Upper lobe of left lung (tissue), 6 donors: ENCODE measurements at regions not wholly inside any gene's neighbourhood (a gene's known extent, or its start where the extent isn't known, plus 50 kb on each side); places are given as distances from the start of the nearest gene placed in this dataset.

Experiments used
- ATAC-seq, 2 donors: fragments of 200-7000 bp; cut with Tn5 transposase; one replicate each; pipeline ENCODE4 v1.9.1; 2022; ENCODE audit warnings: mild to moderate bottlenecking in 2 of 2, moderate library complexity in 2 of 2; ENCODE audit not compliant: low FRiP score in 2 of 2
- DNase-seq, 2 donors: peaks; one replicate each; pipeline ENCODE4 v3.0.0-alpha.2; 2019 to 2020
- H3K27ac ChIP-seq, 4 donors: fragments of 200-600 bp; sonication (generic); one replicate each; pipeline ENCODE4 v1.5.1; 2016 to 2019
- H3K27me3 ChIP-seq, 4 donors: fragments of 200-600 bp; sonication (generic); one replicate each; pipeline ENCODE4 v1.5.1; 2017 to 2019
- H3K36me3 ChIP-seq, 4 donors: fragments of 200-600 bp; sonication (generic); one replicate each; pipeline ENCODE4 v1.5.1; 2016 to 2019
- H3K4me1 ChIP-seq, 4 donors: fragments of 200-600 bp; sonication (generic); one replicate each; pipeline ENCODE4 v1.5.1; 2018 to 2019
- H3K4me3 ChIP-seq, 4 donors: fragments of 200-600 bp; sonication (generic); one replicate each; pipeline ENCODE4 v1.5.1; 2017 to 2019; ENCODE audit warnings: mild to moderate bottlenecking in 2 of 4, moderate library complexity in 1 of 4
- H3K9me3 ChIP-seq, 4 donors: fragments of 200-600 bp; sonication (generic); one replicate each; pipeline ENCODE4 v1.5.1; 2018 to 2019
- CTCF ChIP-seq, 6 experiments: fragments of 450-650 bp in 4 of 6; fragments of 200-600 bp in 2 of 6; sonication (generic) in 2 of 6; IDR thresholded peaks; one replicate each; pipeline ENCODE4 v1.5.1; 2016 to 2019; ENCODE audit warnings: antibody characterized with exemption in 6 of 6
- EP300 ChIP-seq, 4 donors: sonication (generic); formaldehyde crosslinking; IDR thresholded peaks; one replicate each; pipeline ENCODE4 v1.5.1; 2017; ENCODE audit warnings: antibody characterized with exemption in 4 of 4, control low read depth in 2 of 4
- POLR2A ChIP-seq, 4 donors: fragments of 450-650 bp; IDR thresholded peaks; one replicate each; pipeline ENCODE4 v1.5.1; 2016 to 2017; ENCODE audit warnings: antibody characterized with exemption in 4 of 4, mild to moderate bottlenecking in 2 of 4
- POLR2AphosphoS5 ChIP-seq, 2 donors: sonication (generic); formaldehyde crosslinking; IDR thresholded peaks; one replicate each; pipeline ENCODE4 v1.5.1; 2017; ENCODE audit warnings: antibody characterized with exemption in 2 of 2
- WGBS, 2 donors: methylation state at CpG; one replicate each; pipeline ENCODE4 v1.1.5; 2017 to 2018; 5-methylcytosine and 5-hydroxymethylcytosine counted together
- donor health status: DM: no; HTN: no; CAD: no; lungs with moderate emphysema.
- donor health status: DM: no; HTN: yes; CAD: no; lungs with severe emphysema.

DNA sequence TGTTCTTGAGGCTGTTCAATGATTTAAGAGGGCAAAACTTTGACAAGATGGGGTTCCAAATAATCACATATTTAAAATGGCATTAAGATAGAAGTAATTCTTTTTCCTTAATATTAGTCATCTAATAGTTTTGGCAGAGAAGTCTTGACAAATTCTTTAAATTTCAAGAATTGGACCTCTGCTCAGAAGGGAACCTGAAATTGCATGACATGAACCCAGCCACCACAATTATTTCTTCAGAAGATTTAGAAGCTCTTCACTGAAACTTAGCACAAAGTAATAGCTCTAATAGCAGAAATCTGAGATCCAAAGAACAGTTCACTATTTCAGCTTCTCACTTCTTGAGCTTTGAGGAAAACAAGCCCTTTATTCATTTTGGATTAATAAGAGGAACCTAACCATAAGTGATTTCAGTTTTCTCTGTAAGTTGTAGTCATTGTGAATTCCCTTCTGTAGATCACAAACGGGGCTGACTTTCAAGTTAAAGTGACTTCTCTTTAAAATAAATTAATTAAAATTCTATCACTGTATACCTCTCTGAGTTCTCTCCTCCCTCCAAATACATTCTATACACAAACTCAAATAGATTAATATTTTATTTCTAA, 100.6 kb upstream of the ITGA4 start:
- H3K9me3 ChIP-seq, result no peaks in the 10 kb centered on the region
- DNase-seq (no peak), ATAC-seq (no peak)
- H3K4me1 ChIP-seq, result no peaks in the 10 kb centered on the region
- 71 to 72% methylated on average over 1 of the region's 1 CpG for WGBS, 2 donors
- TF ChIP-seq POLR2AphosphoS5 (IDR thresholded peaks at IDR 0.05) (no peak), CTCF (IDR thresholded peaks at IDR 0.05) (no peak), POLR2A (IDR thresholded peaks at IDR 0.05) (no peak), EP300 (IDR thresholded peaks at IDR 0.05) (no peak)
- no peak overlapping the region for H3K27ac ChIP-seq
- no peaks in the 10 kb centered on the region for H3K36me3 ChIP-seq
- no peaks in the 10 kb centered on the region for H3K27me3 ChIP-seq
- H3K4me3 ChIP-seq, result no peak overlapping the region

GRCh38 chr2:181357979-181358378, 99.2 kb upstream of the ITGA4 start:
- no peaks in the 10 kb centered on the region for H3K36me3 ChIP-seq
- peaks cover 0 to 2% (median 0%) of the 10 kb centered on the region in 4 donors for H3K4me1 ChIP-seq
- ATAC-seq, result no peak

GRCh38 chr2:181362561-181362960, 94.6 kb upstream of the ITGA4 start:
- Histone ChIP-seq H3K36me3 (no peaks in the 10 kb centered on the region), H3K9me3 (no peaks in the 10 kb centered on the region), H3K27ac (no peak overlapping the region), H3K27me3 (no peaks in the 10 kb centered on the region), H3K4me3 (no peak overlapping the region), H3K4me1 (peaks cover 0 to 3% (median 0%) of the 10 kb centered on the region in 4 donors)
- no peak for DNase-seq
- 83 to 85% methylated on average over 3 of the region's 3 CpGs for WGBS, 2 donors
- no peak for TF ChIP-seq EP300 (IDR thresholded peaks at IDR 0.05)
- no peak for TF ChIP-seq POLR2AphosphoS5 (IDR thresholded peaks at IDR 0.05)
- no peak for TF ChIP-seq CTCF (IDR thresholded peaks at IDR 0.05)
- TF ChIP-seq POLR2A (IDR thresholded peaks at IDR 0.05), result no peak
- no peak for ATAC-seq

More at GRCh38 chr2:181357979-181358378, 99.2 kb upstream of the ITGA4 start:
- H3K27ac ChIP-seq, result no peak overlapping the region
- H3K9me3 ChIP-seq, result no peaks in the 10 kb centered on the region
- no peaks in the 10 kb centered on the region for H3K27me3 ChIP-seq
- no peak for TF ChIP-seq POLR2A (IDR thresholded peaks at IDR 0.05)
- no peak for TF ChIP-seq POLR2AphosphoS5 (IDR thresholded peaks at IDR 0.05)
- no peak for TF ChIP-seq EP300 (IDR thresholded peaks at IDR 0.05)
- TF ChIP-seq CTCF (IDR thresholded peaks at IDR 0.05), result no peak
- no peak for DNase-seq
- H3K4me3 ChIP-seq, result no peak overlapping the region

- TF ChIP-seq CTCF (IDR thresholded peaks at IDR 0.05) (no peak), EP300 (IDR thresholded peaks at IDR 0.05) (no peak)
- no peak for DNase-seq
- H3K27ac ChIP-seq, result no peak overlapping the region
Observed at GRCh38 chr2:181363164-181363563, 94.0 kb upstream of the ITGA4 start.

DNA sequence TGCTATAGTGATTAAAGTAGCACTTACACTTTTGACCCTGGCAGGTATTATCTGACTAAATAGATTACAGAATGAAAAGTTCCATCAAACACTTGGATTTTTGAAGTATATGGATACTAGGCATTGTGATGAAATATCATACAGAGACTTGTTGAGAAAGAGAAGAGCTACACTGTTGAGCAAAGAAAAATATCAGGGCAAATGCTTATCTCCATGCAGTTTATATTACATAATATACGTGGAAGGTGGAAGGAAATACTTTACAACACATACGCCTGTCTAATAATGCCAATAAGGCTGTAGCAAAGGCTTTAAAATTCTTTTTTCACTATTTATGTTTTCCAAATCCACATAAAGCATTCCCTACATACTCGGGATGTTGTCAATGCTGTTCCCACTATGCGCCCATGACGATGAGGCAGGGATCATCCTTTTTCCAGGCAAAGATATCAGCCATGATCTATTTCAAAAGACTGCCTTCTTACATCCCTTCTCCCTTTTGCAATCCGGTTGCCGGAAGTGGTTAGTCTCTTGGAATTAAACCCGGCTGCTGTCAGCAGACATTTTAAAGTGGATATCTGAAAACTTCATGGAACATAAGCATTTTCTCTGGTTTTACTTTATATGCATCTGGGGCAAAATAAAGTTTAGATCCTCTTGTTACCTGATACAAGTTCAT, 92.6 kb upstream of the ITGA4 start:
- Histone ChIP-seq H3K27ac (no peak overlapping the region), H3K36me3 (no peaks in the 10 kb centered on the region), H3K4me1 (peaks cover 0 to 3% (median 0%) of the 10 kb centered on the region in 4 donors), H3K27me3 (no peaks in the 10 kb centered on the region), H3K4me3 (no peak overlapping the region), H3K9me3 (no peaks in the 10 kb centered on the region)
- TF ChIP-seq EP300 (IDR thresholded peaks at IDR 0.05) (no peak), POLR2AphosphoS5 (IDR thresholded peaks at IDR 0.05) (no peak), POLR2A (IDR thresholded peaks at IDR 0.05) (no peak), CTCF (IDR thresholded peaks at IDR 0.05) (no peak)
- ATAC-seq (no peak), DNase-seq (peak in 1 of 2 donors; percentile 22)
- 60 to 62% methylated on average over 8 of the region's 8 CpGs for WGBS, 2 donors

More at GRCh38 chr2:181363164-181363563, 94.0 kb upstream of the ITGA4 start:
- H3K4me1 ChIP-seq, result peaks cover 0 to 3% (median 0%) of the 10 kb centered on the region in 4 donors
- no peaks in the 10 kb centered on the region for H3K9me3 ChIP-seq
- H3K4me3 ChIP-seq, result no peak overlapping the region
- ATAC-seq, result no peak
- no peaks in the 10 kb centered on the region for H3K27me3 ChIP-seq
- H3K36me3 ChIP-seq, result no peaks in the 10 kb centered on the region
